NCI-H187 (cell line): ENCODE measurements at regions not wholly inside any gene's neighbourhood (a gene's known extent, or its start where the extent isn't known, plus 50 kb on each side); places are given as distances from the start of the nearest gene placed in this dataset.

Experiments
- DNase-seq, 2 experiments: peaks; one replicate each; lab custom pipeline; 2025; lab: John Stamatoyannopoulos, UW

- DNase-seq: no peak
These were observed 366.3 kb upstream of the ESRRG start for GRCh38 chr1:217089361-217090014.

DNA sequence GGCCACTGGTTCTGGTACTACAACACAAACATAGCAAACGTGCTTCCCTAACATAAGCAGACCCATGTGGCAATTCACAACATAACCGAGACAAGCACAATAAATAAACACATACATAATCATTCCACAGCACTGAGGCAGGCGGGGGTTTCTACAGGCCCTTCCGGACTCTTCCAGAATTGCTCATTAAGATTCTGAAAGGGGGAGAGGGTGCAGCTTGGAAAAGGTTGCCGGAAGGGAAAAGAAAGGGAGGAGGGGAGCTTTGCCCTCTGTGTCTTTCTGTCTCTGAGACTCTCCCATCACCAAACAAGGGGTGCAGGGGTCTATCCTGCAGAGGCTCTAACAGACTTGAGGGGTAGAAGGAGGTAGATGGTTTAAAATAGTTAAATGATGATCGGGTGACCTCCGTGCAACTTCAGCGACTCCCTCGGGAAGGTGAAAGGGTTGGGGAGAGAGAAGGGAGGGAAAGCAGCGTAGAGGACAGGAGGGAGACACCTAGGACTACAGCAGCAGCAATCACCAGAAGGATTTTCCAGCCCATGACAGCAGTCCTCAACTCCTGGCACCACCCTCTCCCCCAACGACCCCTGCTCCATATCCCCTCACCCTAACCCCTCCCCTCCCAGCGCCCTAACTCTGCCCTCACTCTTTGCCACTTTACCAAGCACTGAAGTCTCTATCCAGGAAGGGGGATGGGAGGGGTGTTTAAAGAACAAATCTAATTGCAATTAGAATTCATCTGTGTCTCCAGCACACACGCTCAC lies 365.5 kb upstream of the ESRRG start:
- DNase-seq: no peak

- DNase-seq: no peak
These were observed 364.8 kb upstream of the ESRRG start for GRCh38 chr1:217088011-217088410.

DNA sequence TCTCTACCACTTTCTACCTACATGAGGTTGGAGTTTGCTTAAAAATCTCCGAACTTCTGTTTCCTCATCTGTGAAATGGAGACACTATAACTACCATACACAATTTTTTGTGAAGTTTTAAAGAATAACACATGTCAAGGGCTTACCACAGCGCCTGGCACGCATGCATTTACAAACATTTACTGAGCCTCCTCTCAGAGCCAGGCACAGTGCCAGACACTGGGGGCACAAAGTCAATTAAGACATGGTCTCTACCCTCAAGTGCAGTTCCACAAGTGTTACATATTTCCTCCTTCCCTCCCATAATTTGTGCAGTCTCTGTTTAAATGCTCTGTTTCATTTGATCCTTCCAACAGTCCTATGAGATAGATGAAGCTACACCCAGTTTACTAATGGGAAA lies 356.4 kb upstream of the ESRRG start:
- DNase-seq: no peak

GRCh38 chr1:217078959-217079358 lies 355.7 kb upstream of the ESRRG start:
- no peak for DNase-seq

- no peak for DNase-seq
These were observed 355.0 kb upstream of the ESRRG start for GRCh38 chr1:217078078-217078690.

DNA sequence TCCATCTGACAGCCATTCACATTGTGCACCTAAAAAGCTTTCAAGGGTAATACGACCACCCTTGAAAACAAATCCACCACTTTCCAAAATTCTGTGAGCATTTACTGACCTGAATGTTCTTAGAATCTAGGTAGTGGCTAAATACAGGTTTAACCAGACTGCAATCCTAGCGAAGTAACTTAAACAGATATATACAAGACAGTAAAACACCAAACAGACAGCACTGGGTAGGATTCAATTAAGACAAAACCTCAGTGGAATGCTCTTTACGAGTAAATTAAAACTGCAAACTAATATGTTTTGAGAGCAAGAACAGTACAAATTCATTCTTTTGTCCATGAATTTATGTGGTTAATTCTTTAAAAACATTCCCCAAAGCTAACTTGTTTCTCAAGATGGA lies 354.2 kb upstream of the ESRRG start:
- DNase-seq: no peak

DNA sequence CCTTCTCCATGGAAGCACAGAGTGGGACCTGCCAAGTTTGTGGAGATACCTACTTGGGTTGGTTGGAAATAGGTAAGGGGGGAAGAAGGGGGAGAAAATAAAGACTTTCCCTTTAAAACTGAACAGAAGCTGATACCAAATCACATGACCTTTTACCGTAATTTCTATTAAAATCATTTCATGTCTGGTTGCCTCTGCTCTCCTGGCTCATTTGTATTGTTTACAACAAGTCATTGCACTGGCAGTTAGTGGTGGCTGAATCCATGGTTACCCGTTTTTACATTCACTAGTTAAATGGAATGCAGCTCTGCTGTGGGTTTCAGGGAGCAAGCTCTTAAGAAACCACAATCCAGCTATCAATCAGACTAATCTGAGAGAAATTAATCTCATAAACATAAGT lies 353.7 kb upstream of the ESRRG start:
- DNase-seq: no peak

DNA sequence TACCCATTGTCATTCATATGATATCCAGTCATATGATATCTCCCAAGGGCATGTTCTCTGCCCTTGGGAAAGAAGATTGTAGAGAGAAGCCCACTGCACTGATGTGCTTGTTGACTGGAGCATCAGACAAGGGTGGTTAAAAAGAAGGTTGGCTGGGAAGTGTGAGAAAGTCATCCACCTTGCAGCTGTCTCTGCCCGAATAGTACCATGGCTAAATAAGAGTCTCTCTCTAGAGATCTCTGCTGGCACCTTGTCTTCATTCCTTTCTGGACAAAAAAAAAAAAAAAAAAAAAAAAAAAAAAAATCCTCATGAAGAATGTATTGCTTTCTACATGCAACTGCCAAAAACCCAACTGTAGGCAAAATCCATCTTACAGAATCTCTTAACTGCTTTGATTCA lies 349.7 kb upstream of the ESRRG start:
- DNase-seq: no peak

- DNase-seq: no peak
These were observed 344.4 kb upstream of the ESRRG start for GRCh38 chr1:217067642-217068041.

GRCh38 chr1:217066794-217067193 lies 343.6 kb upstream of the ESRRG start:
- DNase-seq: no peak

DNA sequence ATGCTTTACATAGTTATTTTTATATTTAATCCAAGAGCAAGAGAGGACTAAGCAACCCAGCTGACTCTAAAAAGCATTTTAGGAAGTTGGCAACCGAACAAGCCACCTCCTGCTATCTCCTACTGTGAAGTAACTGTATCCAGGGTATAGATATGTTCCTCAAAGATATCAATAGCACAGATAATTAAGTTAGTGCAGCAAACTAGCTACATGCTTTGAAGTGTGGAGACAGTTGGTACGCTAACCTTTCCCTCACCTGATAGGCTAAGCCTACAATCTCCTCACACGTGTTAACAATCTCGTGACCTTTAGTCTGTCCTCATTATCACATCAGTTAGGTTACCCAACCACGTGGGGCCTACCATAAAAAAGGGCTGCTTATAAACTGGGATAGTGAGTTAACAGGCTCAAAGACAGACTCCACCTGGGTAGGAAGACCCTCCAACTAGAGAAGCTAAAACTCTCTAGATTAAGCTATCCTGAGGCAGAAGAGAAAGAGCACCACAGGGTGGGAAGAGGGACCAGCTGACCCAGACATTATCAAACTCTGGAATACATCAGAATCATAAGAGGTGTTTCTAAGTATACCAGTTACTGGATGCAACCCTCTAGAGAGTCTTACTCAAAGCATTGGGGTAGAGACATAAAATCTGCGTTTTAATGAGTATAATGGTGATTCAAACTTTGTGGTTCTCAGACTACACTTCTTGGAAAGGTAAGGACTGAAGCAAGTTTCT lies 340.1 kb upstream of the ESRRG start:
- DNase-seq: no peak

- DNase-seq: no peak
These were observed 339.4 kb upstream of the ESRRG start for GRCh38 chr1:217062586-217062985.

DNA sequence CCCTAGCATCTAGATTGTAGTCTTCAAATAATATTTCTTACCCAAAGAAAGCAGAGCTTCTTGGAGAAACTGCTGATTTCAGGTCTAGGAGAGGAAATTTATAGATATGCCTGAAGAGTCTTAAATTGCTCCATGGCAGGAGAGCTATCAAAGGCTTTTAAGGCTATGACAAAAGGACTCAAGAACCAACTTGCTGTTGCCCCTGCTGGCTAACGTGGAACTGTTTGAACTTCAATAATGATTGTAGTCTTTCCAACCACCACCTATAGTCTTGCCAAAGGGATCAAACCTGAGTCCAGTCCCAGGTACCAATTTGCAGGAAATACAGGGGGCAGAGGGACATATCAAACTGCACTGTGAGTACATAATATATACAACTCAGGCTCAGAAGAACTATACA lies 336.2 kb upstream of the ESRRG start:
- no peak for DNase-seq

- no peak for DNase-seq
These were observed 330.4 kb upstream of the ESRRG start for GRCh38 chr1:217053676-217054075.

DNA sequence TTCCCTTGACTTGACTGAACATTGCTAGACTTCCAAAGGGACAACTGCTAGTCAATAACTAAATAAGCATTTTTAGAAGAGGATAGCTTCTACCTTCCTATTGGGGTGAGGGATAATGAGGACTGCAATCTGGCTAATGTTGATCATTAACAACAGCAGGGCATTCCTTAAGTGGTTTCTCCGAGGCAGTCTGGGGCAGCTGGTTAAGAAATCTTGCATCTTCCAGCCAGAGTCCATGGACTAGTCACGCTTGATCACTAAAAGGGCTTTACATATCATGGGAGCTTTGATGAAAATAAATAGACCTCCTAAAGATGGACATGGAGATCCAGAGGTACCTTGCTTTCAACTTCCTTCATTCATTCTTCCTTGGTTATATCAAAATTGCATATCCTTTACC lies 329.4 kb upstream of the ESRRG start:
- DNase-seq: no peak

DNA sequence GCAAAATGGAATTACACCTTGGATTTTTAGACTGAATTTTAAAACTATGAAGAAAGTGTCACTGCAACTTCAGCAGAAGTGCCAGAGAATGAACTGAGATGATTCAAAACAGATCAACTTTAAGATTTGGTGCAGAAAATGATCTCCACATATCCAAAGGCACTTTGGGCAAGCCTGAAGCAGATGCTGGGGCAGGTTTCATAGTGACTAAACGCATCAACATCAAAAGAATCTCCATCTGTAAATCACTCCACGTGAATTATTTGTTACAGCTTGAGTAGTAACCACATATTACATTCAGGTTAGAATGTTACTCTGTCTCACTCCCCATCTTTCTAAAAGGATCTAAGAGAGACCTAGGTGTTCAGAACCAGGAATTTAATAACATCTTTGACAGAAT lies 329.0 kb upstream of the ESRRG start:
- no peak for DNase-seq

DNA sequence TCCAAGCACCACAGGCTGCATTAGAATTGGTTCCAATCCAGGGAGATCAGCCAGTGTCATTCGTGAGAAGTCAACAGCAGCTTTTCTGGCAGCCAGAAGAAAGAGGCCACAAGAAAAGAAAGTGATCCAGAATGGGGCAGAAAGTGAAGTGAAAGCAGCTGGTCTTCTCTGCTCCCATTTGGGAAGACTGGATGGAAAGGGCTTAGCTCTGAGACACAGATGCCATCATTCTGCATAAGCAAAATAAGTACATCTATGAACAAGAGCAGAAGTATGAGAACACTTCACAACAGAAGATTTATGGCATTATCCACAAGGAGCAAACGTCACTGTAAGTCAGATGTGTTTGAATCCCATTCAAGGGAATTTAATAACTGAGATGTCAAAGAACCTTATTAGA lies 326.5 kb upstream of the ESRRG start:
- DNase-seq: no peak

- no peak for DNase-seq
These were observed 325.9 kb upstream of the ESRRG start for GRCh38 chr1:217049081-217049480.

GRCh38 chr1:217048104-217048707 lies 325.0 kb upstream of the ESRRG start:
- DNase-seq: no peak

DNA sequence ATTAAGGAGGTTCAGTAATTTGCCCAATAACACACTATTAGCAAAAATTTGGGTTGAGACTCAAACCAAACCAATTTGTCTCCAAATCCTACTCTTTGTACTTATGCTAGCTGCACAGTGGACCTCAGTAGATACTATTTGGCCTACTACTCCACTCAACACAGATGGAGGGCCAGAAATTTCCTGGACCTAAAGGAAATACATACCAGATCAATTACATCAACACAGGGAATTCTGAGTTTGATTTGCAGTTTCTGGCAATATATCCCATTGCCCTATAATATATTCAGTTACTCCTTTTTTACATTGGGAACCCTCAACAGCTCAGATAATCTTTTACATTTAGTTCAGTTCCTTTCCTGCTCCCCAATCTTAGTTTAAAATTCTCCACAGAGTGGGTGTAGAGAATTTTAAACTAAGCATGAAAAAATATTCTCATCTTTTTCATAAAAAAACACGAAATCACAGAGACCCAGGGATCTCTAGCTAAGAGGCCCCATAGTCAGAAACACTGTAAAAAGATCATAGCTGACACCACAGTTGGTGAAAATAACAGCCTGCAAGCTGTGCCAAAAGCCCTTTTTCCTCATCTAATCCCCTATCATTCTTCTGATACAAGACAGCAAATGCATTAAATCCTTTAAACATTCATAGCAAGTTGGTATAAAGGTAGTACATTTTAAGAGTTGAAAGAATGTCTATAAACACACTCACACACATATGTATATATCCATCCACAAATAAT lies 317.7 kb upstream of the ESRRG start:
- no peak for DNase-seq

GRCh38 chr1:217039926-217040325 lies 316.7 kb upstream of the ESRRG start:
- DNase-seq: no peak
